Endothelial cell of umbilical vein (primary cell): ENCODE measurements at regions not wholly inside any gene's neighbourhood (a gene's known extent, or its start where the extent isn't known, plus 50 kb on each side); places are given as distances from the start of the nearest gene placed in this dataset.

ENCODE experiments used
- BruUV-seq: library from RNA; stranded (reverse); fragments of 400-500 nt; replicated peaks from 2 replicates; lab custom pipeline; 2021; lab: Mats Ljungman, UMichigan
- CTCF ChIA-PET: fragments of 300-600, 350-600 bp; sonication (Branson Sonifier 250); formaldehyde crosslinking; loops from one replicate; lab custom pipeline; 2021; ENCODE audit warnings: antibody characterized with exemption, inconsistent platforms; lab: Charles Lee
- POLR2A ChIA-PET: fragments of 300-600, 350-600 bp; sonication (Branson Sonifier 250); formaldehyde crosslinking; loops from one replicate; lab custom pipeline; 2021; ENCODE audit warnings: antibody characterized with exemption, inconsistent platforms; lab: Charles Lee
- DNase-seq: peaks from one replicate; pipeline ENCODE4 v3.0.0-alpha.2; 2011; ENCODE audit warnings: low read depth, low spot score
- FAIRE-seq: peaks from 2 replicates; lab custom pipeline; 2011; peaks lifted over from hg19 to GRCh38; lab: Jason Lieb, UNC
- H2AFZ ChIP-seq: 2 replicates; pipeline ENCODE4 v1.6.0; 2012; ENCODE audit warnings: low read depth, low read length, control low read depth, inconsistent platforms
- H3K27ac ChIP-seq: 2 replicates; pipeline ENCODE4 v1.5.1; 2011; ENCODE audit warnings: low read depth, mild to moderate bottlenecking, control low read depth, low read length, moderate library complexity; ENCODE audit not compliant: insufficient read depth
- H3K27me3 ChIP-seq, 2 experiments: 2 replicates each; pipeline versions ENCODE4 v1.6.0 to v1.6.1; 2011; ENCODE audit warnings: low read length in 2 of 2, mixed read lengths in 1 of 2; ENCODE audit not compliant: control insufficient read depth in 2 of 2, insufficient read depth in 2 of 2
- H3K36me3 ChIP-seq, 2 experiments: 2 replicates in 1 of 2; 3 replicates in 1 of 2; pipeline ENCODE4 v1.5.1; 2011; ENCODE audit warnings: low read length in 2 of 2, mild to moderate bottlenecking in 1 of 2, moderate library complexity in 1 of 2; ENCODE audit not compliant: control insufficient read depth in 2 of 2, insufficient read depth in 2 of 2; ENCODE audit errors: extremely low read depth in 1 of 2
- H3K4me1 ChIP-seq: 3 replicates; pipeline ENCODE4 v1.5.1; 2011; ENCODE audit warnings: mild to moderate bottlenecking, low read length; ENCODE audit not compliant: control insufficient read depth, insufficient read depth; ENCODE audit errors: extremely low read depth
- H3K4me2 ChIP-seq: 2 replicates; pipeline ENCODE4 v1.6.1; 2011; ENCODE audit warnings: low read length, control low read depth, mixed read lengths; ENCODE audit not compliant: insufficient read depth
- H3K4me3 ChIP-seq, 3 experiments: fragments of 200-600 bp in 1 of 3; sonication (generic), shearing (Covaris generic) in 1 of 3; replicated peaks in 1 of 3; 2 replicates each; pipeline ENCODE4 v1.5.1; 2011 to 2016; ENCODE audit warnings: control low read depth in 3 of 3, low read length in 3 of 3, mild to moderate bottlenecking in 2 of 3, inconsistent platforms in 1 of 3, low read depth in 1 of 3, moderate library complexity in 1 of 3; ENCODE audit not compliant: insufficient read depth in 1 of 3
- H3K79me2 ChIP-seq: 2 replicates; pipeline ENCODE4 v1.6.0; 2012; ENCODE audit warnings: low read length, inconsistent platforms; ENCODE audit not compliant: control insufficient read depth, insufficient read depth
- H3K9ac ChIP-seq: replicated peaks from 2 replicates; pipeline ENCODE3; 2011; ENCODE audit warnings: low read length, control low read depth; ENCODE audit not compliant: insufficient read depth; ENCODE audit errors: extremely low read depth
- H3K9me1 ChIP-seq: replicated peaks from 3 replicates; pipeline ENCODE4 v1.6.0; 2011; ENCODE audit warnings: mild to moderate bottlenecking, low read length; ENCODE audit not compliant: control insufficient read depth, insufficient read depth; ENCODE audit errors: extremely low read depth
- H3K9me3 ChIP-seq: replicated peaks from 2 replicates; pipeline ENCODE4 v1.5.1; 2012; ENCODE audit warnings: low read length, inconsistent platforms; ENCODE audit not compliant: control insufficient read depth, insufficient read depth
- H4K20me1 ChIP-seq: replicated peaks from 2 replicates; pipeline ENCODE3; 2011; ENCODE audit warnings: mild to moderate bottlenecking, low read length; ENCODE audit not compliant: control insufficient read depth, insufficient read depth; ENCODE audit errors: extremely low read depth
- CTCF ChIP-seq, 2 donors: IDR thresholded peaks; 1 replicate in 1 of 2; 2 replicates in 1 of 2; pipeline ENCODE4 v1.5.1; 2011; ENCODE audit warnings: low read length in 2 of 2, mild to moderate bottlenecking in 2 of 2, moderate library complexity in 2 of 2, control low read depth in 1 of 2, inconsistent platforms in 1 of 2, low read depth in 1 of 2; ENCODE audit not compliant: insufficient read depth in 1 of 2; ENCODE audit errors: extremely low read depth in 1 of 2
- EZH2 ChIP-seq: IDR thresholded peaks from 2 replicates; pipeline ENCODE4 v1.6.1; 2012; ENCODE audit warnings: borderline replicate concordance, low read depth, mild to moderate bottlenecking, moderate library complexity, low read length, inconsistent platforms; ENCODE audit not compliant: severe bottlenecking
- FOS ChIP-seq: IDR thresholded peaks from 2 replicates; pipeline ENCODE4 v1.6.1; 2011; ENCODE audit warnings: mild to moderate bottlenecking, low read length, moderate library complexity, borderline replicate concordance; ENCODE audit not compliant: insufficient read depth
- GATA2 ChIP-seq: IDR thresholded peaks from 2 replicates; pipeline ENCODE4 v1.7.0; 2011; ENCODE audit warnings: low read depth, mild to moderate bottlenecking, moderate library complexity, mixed read lengths, low read length; ENCODE audit not compliant: insufficient read length, insufficient read depth
- JUN ChIP-seq: IDR thresholded peaks from 2 replicates; pipeline ENCODE4 v1.6.1; 2011; ENCODE audit warnings: borderline replicate concordance, low read depth; ENCODE audit not compliant: insufficient read length, insufficient read depth
- MAX ChIP-seq: IDR thresholded peaks from 2 replicates; pipeline ENCODE4 v1.6.1; 2011; ENCODE audit not compliant: insufficient read depth, insufficient read length
- POLR2A ChIP-seq: IDR thresholded peaks from 2 replicates; pipeline ENCODE4 v1.6.1; 2012; ENCODE audit warnings: low read depth, mild to moderate bottlenecking, control low read depth, low read length
- POLR2AphosphoS5 ChIP-seq: IDR thresholded peaks from 2 replicates; pipeline ENCODE4 v1.6.1; 2012; ENCODE audit warnings: low read depth, mild to moderate bottlenecking, control low read depth, low read length, moderate library complexity; ENCODE audit not compliant: insufficient read depth
- dilution Hi-C: fragments of 300-500 bp; cut with MboI; formaldehyde crosslinking; loops from one replicate; pipeline ENCODE4 v1.15.0; 2019; ENCODE audit warnings: low sequenced_read_pairs; ENCODE audit not compliant: extremely low pct_ligation_motif_present
- intact Hi-C: fragments of 100-400 bp; cut with micrococcal nuclease; formaldehyde crosslinking; loops from one replicate; pipeline ENCODE4 v1.10.0; 2022

- Histone ChIP-seq H3K4me1 (peaks cover 4% of the 10 kb centered on the region), H4K20me1 (no peaks in the 10 kb centered on the region), H3K9me1 (no peaks in the 10 kb centered on the region), H3K36me3 (no peaks in the 10 kb centered on the region), H3K4me2 (no peak overlapping the region), H2AFZ (no peak overlapping the region), H3K4me3 (no peak overlapping the region), H3K27ac (no peak overlapping the region), H3K9me3 (no peaks in the 10 kb centered on the region), H3K9ac (no peak overlapping the region), H3K27me3 (no peaks in the 10 kb centered on the region), H3K79me2 (no peaks in the 10 kb centered on the region)
- FAIRE-seq (no peak), DNase-seq (no peak)
- ChIA-PET CTCF (interaction anchor here (1.2 to 5.8 kb wide), 2 partner anchors 11 to 22 kb away, joined by 3 to 32 read pairs; no protein-coding TSS in a partner anchor), POLR2A (no interaction called here)
- intact Hi-C loops (no loop called here), dilution Hi-C loops (loop anchor here (25.0 kb wide), 1 partner anchor 256 kb away; no protein-coding TSS in a partner anchor)
- BruUV-seq = no TSS peak
- TF ChIP-seq POLR2A (no peak), FOS (no peak), MAX (no peak), GATA2 (no peak), JUN (no peak), EZH2 (no peak), CTCF (IDR thresholded peaks at IDR 0.05; ENCODE audit: extremely low read depth in 1 of 2, insufficient read depth in 1 of 2, low read depth in 1 of 2, low read length in 2 of 2) (no peak), POLR2AphosphoS5 (no peak)
These were observed 83.5 kb downstream of the SLC25A47 start for GRCh38 chr14:100406505-100407131.
